IPS-18c (cell line): ENCODE measurements at regions not wholly inside any gene's neighbourhood (a gene's known extent, or its start where the extent isn't known, plus 50 kb on each side); places are given as distances from the start of the nearest gene placed in this dataset.
"Not testable (repeated sequence)": the region's sequence is repeated elsewhere in the genome, so short reads cannot be mapped to it uniquely, and the experiment has no call there.

Source experiments
- H3K4me3 ChIP-seq: 2 replicates; pipeline ENCODE4 v1.7.0; 2013; ENCODE audit warnings: low read depth, mild to moderate bottlenecking, low read length, moderate library complexity; ENCODE audit not compliant: insufficient read depth
- H3K9me3 ChIP-seq: one replicate; pipeline ENCODE4 v1.6.1; 2013; ENCODE audit warnings: mild to moderate bottlenecking, low read length, moderate library complexity; ENCODE audit not compliant: control insufficient read depth, insufficient read depth

DNA sequence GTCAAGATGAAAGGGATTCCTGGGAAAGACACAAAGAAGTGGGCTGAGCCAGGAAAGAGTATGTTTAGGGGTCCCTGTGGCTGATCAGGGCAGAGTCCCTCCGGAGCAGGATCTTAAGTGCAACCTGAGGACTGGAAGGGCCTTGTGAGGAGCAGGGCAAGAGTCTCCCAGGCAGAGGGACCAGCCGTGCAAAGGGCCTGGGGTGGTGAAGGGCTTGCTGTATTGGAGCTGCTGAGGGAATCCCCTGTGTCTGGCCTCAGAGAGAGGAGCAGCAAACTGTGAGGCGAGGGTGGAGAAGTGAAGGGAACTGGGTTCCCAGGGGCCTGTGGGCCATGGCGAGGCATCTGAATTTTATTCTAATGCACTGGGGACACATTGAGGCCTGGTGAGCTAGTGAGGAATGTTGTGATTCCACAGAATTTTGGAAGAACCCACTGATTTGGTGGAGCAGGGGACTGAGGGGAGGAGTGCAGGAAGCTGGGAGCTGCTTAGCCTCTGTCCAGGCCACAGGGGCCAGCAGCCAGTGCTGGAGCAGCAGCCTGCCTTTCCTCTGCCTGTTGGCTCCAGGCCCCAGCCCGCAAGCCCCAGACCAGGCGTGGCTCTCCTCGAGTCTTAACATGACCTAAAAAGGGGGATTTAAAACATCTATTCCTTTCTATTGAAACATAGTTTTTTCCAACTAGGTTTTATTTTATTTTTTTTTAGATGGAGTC is 138.4 kb upstream of the IGFBP3 start:
- Histone ChIP-seq H3K4me3 (no peak overlapping the region), H3K9me3 (no peaks in the 10 kb centered on the region)

DNA sequence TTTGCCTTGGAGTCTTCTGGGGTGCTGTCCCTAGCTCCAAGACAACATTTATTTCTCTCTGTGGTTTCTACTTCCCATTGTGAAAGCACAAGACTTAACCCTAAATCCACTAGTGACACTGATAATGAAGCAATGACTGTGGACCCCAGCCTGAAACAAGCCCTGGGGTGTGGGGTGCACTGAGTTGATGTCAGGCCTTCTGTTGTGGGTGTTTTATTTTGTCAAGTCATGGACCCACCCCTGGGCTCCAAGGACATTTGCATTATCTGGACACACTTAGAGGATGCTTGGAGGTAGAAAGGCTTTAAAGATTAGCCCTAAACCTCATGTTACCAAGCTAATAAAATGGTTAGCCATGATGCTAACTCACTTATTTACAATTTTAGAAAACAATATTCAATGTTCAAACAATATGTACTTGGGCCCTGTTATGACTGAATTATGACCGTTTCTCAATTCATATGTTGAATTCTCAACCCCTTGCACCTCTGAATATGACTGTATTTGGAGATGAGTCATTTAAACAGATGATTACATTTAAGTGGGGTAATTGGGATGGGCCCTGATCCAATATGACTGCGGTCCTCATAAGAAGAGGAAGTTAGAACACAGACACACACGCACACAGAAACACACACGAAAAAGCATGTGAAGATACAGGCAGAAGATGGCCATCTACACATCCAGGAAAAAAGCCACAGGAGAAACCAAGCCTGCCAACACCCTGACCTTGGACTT is 137.2 kb upstream of the IGFBP3 start:
- no peak overlapping the region for H3K4me3 ChIP-seq
- H3K9me3 ChIP-seq, result no peaks in the 10 kb centered on the region

DNA sequence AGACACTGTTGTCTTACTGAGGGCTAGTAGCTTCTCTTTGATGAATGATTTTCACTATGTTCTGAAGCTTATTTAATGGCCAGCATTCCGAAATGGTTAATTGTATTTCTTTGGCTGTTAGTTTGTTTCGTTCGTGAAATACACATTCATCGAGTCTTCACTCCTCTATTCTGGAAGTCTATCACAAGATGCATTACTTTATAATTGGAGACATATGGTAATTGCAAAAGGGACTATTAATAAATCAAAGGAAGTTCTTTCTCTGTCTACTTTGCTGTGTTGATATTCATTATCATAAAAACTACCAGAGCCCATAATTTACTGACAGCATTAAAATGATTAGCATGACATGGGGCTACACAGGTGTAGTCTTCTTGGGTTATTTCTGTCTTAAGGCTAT is 133.8 kb upstream of the IGFBP3 start:
- no peak overlapping the region for H3K4me3 ChIP-seq
- H3K9me3 ChIP-seq, result no peaks in the 10 kb centered on the region

DNA sequence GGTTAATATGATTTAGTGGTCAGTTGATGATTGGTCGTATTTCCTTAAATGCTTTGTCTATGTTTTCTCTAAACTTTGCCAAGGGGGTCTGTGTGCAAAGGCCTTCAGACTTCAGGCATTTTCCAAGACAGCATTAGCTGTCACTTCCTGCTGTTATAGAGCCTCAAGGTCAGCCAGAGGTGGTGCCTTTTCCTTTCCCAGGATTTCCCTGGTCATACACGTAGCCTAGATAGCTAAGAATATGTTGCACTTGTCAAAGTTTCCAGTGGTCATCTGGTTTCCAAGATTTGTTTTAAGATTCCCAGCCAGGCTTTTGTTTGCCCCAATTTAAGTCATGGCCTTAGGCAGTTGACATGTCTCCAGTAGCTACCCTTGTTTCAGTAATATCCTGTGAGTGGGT is 133.2 kb upstream of the IGFBP3 start:
- H3K4me3 ChIP-seq, result no peak overlapping the region
- H3K9me3 ChIP-seq, result no peaks in the 10 kb centered on the region

GRCh38 chr7:46047581-46047980 is 126.5 kb upstream of the IGFBP3 start:
- Histone ChIP-seq H3K9me3 (no peaks in the 10 kb centered on the region), H3K4me3 (no peak overlapping the region)

DNA sequence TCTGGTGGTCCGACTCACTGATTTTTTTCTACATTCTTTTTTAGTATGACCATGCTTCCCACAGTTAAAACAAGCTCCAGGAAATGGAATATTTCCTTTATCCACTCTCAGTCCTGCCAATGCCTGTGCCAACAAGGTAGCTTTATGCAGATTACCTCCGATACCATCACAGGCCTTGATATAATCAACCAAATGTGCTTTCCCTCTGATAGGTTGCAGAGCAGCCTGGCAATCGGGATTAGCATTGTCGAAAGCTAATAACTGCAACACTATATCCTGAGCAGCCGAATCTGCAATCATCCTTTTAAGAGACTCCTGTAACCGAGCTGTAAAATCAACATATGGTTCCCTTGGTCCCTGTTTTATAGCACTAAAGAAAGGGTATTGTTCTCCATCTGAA is 122.3 kb upstream of the IGFBP3 start:
- not testable (repeated sequence) for H3K4me3 ChIP-seq, H3K9me3 ChIP-seq

DNA sequence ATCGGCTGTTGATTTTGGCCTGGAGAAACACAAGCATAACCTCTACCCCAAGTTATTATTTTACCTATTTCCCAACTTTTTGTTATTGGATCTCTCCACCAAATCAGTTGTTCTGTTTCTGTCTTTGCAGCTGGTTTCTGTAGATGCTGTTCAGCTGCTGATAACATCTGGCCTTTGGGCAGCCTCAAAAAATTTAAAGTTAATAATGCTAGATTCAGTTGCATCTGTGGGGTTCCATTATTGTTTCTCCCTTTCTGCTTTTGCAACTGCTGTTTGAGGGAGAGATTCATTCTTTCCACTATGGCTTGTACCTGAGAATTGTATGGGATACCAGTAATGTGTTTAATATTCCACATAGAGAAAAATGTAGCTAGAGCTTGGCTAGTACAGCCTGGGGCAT is 118.7 kb upstream of the IGFBP3 start:
- H3K4me3 ChIP-seq, H3K9me3 ChIP-seq: not testable (repeated sequence)

DNA sequence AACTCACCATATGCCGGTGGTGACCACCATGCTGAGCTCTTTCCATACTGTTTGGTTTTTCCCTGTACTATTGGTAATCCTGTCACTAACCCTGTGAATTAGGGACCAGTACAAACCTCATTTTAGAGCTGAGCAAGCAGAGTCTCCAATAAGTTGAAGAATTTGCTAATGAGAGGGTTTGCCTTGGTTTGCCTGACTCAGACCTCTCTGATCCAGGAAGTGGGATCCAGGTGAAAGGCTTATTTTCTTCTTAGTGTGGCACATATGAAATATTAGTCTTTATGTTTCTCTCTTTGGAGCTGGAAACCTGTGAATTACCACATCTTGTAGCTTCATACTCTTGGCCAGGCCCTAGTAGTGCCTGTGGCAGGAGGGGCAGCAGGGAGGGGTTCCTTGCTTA is 114.1 kb upstream of the IGFBP3 start:
- H3K9me3 ChIP-seq, result no peaks in the 10 kb centered on the region
- no peak overlapping the region for H3K4me3 ChIP-seq

DNA sequence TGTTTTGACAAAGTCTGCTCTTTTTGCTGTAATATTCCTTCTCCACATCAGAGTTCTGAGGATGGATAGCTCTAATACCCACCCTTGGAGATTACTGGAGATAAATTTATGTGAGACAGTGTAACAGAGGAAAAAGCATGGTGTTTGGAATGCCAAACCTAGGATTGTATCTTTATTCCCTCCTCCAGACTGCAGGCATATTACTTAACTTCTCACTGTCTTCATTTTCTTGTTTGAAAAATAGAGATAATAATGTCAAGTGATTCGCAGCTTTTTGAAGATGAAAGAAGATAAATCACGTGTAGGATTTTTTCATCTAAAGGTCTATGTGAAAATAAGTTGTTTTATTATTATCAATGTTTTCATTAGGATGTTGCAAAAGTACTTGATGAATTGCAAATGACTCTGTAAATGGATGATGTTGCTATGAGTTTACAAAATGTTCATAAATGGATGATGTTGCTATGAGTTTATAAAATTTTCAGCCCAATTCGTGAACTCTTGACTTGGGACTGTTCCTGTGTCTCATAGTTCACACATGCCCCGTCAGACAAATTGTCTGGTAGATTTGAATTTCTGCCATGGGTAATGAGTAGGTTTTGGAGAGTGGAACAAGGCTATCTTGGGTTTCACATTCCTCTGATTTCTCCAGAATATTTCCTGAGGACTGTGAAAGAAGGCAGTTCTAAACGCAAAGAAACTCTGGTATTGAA is 113.1 kb upstream of the IGFBP3 start:
- Histone ChIP-seq H3K4me3 (no peak overlapping the region), H3K9me3 (no peaks in the 10 kb centered on the region)

DNA sequence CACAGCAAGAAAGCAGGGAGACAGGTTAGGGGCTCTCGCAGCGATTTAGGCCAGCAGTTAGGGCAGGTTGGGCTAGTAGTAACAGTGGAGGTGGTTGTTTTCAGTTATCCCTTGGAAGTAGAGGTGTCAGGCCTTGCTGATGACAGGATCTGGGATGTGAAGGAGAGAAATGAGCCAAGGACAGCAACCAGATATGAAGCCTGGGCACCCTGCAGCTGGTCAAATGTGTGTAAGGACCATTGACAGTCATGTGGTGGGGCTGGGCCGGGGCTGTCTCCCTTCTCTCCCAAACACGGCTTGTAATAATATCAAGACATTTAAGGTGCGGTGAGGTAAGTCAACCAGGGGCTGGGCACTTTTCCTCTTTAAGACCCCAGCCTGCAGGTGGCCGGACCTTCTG is 112.5 kb upstream of the IGFBP3 start:
- H3K9me3 ChIP-seq, result no peaks in the 10 kb centered on the region
- no peak overlapping the region for H3K4me3 ChIP-seq

- H3K4me3 ChIP-seq, result no peak overlapping the region
- H3K9me3 ChIP-seq, result no peaks in the 10 kb centered on the region
Measured at GRCh38 chr7:46032942-46033341, 111.9 kb upstream of the IGFBP3 start.

GRCh38 chr7:46032353-46032752 is 111.3 kb upstream of the IGFBP3 start:
- H3K4me3 ChIP-seq, result no peak overlapping the region
- H3K9me3 ChIP-seq, result no peaks in the 10 kb centered on the region

DNA sequence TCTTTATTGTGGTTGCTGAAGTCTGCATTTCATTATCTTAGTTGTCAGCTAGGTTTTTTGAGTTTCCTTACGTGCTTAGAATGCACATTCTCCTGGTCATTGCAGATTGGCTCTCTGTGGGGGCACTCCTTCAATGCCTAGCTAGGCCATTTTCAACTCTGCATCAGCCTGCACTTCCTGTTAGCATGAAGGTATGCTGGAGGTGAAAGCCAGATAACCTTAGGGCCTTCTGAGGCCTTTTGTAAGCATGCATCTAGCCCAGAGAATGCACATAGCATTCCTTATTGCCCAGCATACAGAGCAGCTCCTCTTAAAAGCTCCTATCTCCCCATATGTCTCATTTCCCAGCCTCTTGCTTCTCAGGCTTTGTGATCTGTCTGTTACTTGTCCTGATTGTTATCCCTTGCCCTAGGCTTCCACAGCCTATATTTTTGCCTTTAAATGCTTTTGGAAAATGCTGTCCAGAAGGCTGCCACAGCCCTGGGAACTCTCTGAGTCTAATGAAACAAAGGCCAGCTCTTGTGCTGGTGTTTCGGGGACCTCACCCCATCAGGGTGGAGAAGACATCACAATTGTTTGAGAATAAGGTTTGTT is 108.1 kb upstream of the IGFBP3 start:
- Histone ChIP-seq H3K4me3 (no peak overlapping the region), H3K9me3 (no peaks in the 10 kb centered on the region)

GRCh38 chr7:46028246-46028645 is 107.2 kb upstream of the IGFBP3 start:
- Histone ChIP-seq H3K9me3 (no peaks in the 10 kb centered on the region), H3K4me3 (no peak overlapping the region)

DNA sequence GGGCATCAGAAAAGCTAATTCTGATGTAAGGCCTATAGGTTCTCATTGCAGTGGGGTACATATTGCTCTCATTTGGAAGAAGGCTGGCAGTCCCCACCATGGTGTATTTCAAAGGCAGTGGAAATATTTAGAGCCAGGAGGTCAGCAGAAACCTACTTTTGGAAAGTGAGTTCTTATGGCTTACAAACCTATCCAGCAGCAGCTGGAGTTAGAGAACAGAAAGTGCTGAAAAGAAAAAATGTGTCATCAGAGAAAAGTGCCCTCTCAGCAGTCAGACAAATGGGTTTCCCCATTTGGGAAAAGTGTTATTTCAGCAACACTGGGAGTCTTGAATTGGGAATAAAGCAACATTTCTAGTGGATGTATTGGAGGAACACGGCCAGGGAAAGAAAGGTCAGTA is 105.7 kb upstream of the IGFBP3 start:
- H3K4me3 ChIP-seq, result no peak overlapping the region
- no peaks in the 10 kb centered on the region for H3K9me3 ChIP-seq

DNA sequence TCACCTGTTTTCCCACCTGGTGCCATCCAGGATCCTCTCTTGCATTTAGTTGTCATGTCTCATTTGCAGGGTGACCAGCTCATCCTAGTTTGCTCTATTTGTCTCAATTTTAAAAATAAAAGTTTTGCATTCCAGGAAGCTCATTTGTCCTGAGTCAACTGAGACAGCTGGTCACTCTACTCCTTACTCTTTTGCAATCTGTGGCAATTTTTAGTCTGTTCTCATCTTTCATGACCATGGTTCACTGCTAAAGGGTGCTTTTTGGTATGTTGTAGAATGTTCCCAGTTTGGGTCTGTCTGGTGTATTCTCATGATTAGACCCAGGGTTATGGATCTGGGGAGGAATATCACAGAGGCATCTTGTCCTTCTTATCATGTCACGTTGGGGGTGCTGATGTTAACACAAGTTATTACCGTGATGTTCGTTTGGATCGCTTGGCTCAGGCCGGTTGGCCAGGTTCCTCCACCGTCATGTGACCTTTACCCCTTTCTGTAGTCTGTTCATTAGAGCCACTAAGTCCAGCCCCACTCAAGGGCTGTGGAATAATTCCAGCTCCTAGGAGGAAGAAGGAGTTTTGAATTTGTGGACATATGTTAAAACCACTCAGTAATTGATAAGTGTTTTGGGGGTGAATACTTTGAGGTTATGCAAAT is 103.3 kb upstream of the IGFBP3 start:
- no peaks in the 10 kb centered on the region for H3K9me3 ChIP-seq
- no peak overlapping the region for H3K4me3 ChIP-seq

- Histone ChIP-seq H3K4me3 (no peak overlapping the region), H3K9me3 (no peaks in the 10 kb centered on the region)
Measured at GRCh38 chr7:46022397-46022796, 101.3 kb upstream of the IGFBP3 start.
